A673 (cell line): ENCODE measurements at regions not wholly inside any gene's neighbourhood (a gene's known extent, or its start where the extent isn't known, plus 50 kb on each side); places are given as distances from the start of the nearest gene placed in this dataset.

ENCODE experiments used
- CTCF ChIP-seq: fragments of 300-800, 200-600 bp; sonication (generic); conservative IDR thresholded peaks from 2 replicates; pipeline ENCODE4 v1.5.1; 2017; ENCODE audit warnings: low read depth, mild to moderate bottlenecking, antibody characterized with exemption, low read length, moderate library complexity, mixed read lengths
- EZH2 ChIP-seq: fragments of 200-600 bp; sonication (generic); IDR thresholded peaks from 2 replicates; pipeline ENCODE4 v1.6.1; 2017; ENCODE audit warnings: borderline replicate concordance, low read depth, mild to moderate bottlenecking, mixed read lengths, antibody characterized with exemption, low read length; ENCODE audit not compliant: poor library complexity, severe bottlenecking

DNA sequence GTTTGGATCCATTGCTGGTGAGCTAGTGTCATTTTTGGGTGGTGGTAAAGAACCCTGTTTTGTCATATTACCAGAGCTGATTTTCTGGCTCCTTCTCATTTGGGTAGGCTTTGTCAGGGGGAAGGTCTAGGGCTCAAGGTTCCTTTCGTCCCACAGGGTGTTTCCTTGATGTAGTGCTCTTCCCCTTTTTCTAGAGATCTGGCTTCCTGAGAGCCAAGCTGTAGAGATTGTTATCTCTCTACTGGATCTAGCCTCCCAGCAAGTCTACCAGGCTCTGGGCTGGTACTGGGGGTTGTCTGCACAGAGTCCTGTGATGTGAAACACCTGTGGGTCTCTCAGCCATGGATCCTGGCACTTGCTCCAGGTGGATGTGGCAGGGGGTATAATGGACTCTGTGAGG is 145.9 kb downstream of the HINT1 start:
- no peak for TF ChIP-seq EZH2
- TF ChIP-seq CTCF: no peak
